Lower leg skin (tissue), 3 donors: ENCODE measurements at regions not wholly inside any gene's neighbourhood (a gene's known extent, or its start where the extent isn't known, plus 50 kb on each side); places are given as distances from the start of the nearest gene placed in this dataset.

Source experiments
- CTCF ChIP-seq, 3 donors: fragments of 450-650 bp; IDR thresholded peaks; one replicate each; pipeline ENCODE4 v1.5.1; 2016; ENCODE audit warnings: antibody characterized with exemption in 3 of 3, mild to moderate bottlenecking in 3 of 3, moderate library complexity in 2 of 3
- POLR2A ChIP-seq, 2 donors: fragments of 450-650 bp; IDR thresholded peaks; one replicate each; pipeline ENCODE4 v1.6.1; 2016 to 2017; ENCODE audit warnings: antibody characterized with exemption in 2 of 2, mild to moderate bottlenecking in 1 of 2, moderate library complexity in 1 of 2

DNA sequence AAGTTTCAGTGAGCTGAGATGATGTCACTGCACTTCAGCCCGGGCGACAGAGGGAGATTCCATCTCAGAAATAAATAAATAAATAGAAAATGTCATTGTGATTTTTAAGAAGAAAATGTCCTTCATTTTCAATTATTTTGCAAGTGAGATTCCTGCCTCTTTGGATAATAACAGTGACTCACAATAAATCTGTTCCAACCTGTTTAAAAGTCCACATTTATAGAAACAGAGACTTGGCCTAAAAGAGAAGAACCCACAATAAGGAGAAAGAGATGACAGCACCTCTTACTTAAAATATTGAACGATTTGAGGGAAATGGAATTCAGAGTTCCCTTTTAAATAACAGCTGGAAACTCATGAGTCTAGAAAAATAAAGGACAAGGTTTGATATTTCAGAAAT is 373.4 kb upstream of the NOX3 start:
- TF ChIP-seq CTCF (IDR thresholded peaks at IDR 0.05): no peak
- no peak for TF ChIP-seq POLR2A (IDR thresholded peaks at IDR 0.05)
